Upper lobe of left lung (tissue), 6 donors: ENCODE measurements at regions not wholly inside any gene's neighbourhood (a gene's known extent, or its start where the extent isn't known, plus 50 kb on each side); places are given as distances from the start of the nearest gene placed in this dataset.
A peak's percentile ranks its signal among the peaks of the same experiment; 100 is the strongest.
"Not testable (repeated sequence)": the region's sequence is repeated elsewhere in the genome, so short reads cannot be mapped to it uniquely, and the experiment has no call there.

Source experiments
- ATAC-seq, 2 donors: fragments of 200-7000 bp; cut with Tn5 transposase; one replicate each; pipeline ENCODE4 v1.9.1; 2022; ENCODE audit warnings: mild to moderate bottlenecking in 2 of 2, moderate library complexity in 2 of 2; ENCODE audit not compliant: low FRiP score in 2 of 2
- DNase-seq, 2 donors: peaks; one replicate each; pipeline ENCODE4 v3.0.0-alpha.2; 2019 to 2020
- H3K27ac ChIP-seq, 4 donors: fragments of 200-600 bp; sonication (generic); one replicate each; pipeline ENCODE4 v1.5.1; 2016 to 2019
- H3K27me3 ChIP-seq, 4 donors: fragments of 200-600 bp; sonication (generic); one replicate each; pipeline ENCODE4 v1.5.1; 2017 to 2019
- H3K36me3 ChIP-seq, 4 donors: fragments of 200-600 bp; sonication (generic); one replicate each; pipeline ENCODE4 v1.5.1; 2016 to 2019
- H3K4me1 ChIP-seq, 4 donors: fragments of 200-600 bp; sonication (generic); one replicate each; pipeline ENCODE4 v1.5.1; 2018 to 2019
- H3K4me3 ChIP-seq, 4 donors: fragments of 200-600 bp; sonication (generic); one replicate each; pipeline ENCODE4 v1.5.1; 2017 to 2019; ENCODE audit warnings: mild to moderate bottlenecking in 2 of 4, moderate library complexity in 1 of 4
- H3K9me3 ChIP-seq, 4 donors: fragments of 200-600 bp; sonication (generic); one replicate each; pipeline ENCODE4 v1.5.1; 2018 to 2019
- EP300 ChIP-seq, 4 donors: sonication (generic); formaldehyde crosslinking; IDR thresholded peaks; one replicate each; pipeline ENCODE4 v1.5.1; 2017; ENCODE audit warnings: antibody characterized with exemption in 4 of 4, control low read depth in 2 of 4
- POLR2A ChIP-seq, 4 donors: fragments of 450-650 bp; IDR thresholded peaks; one replicate each; pipeline ENCODE4 v1.5.1; 2016 to 2017; ENCODE audit warnings: antibody characterized with exemption in 4 of 4, mild to moderate bottlenecking in 2 of 4
- POLR2AphosphoS5 ChIP-seq, 2 donors: sonication (generic); formaldehyde crosslinking; IDR thresholded peaks; one replicate each; pipeline ENCODE4 v1.5.1; 2017; ENCODE audit warnings: antibody characterized with exemption in 2 of 2
- WGBS, 2 donors: methylation state at CpG; one replicate each; pipeline ENCODE4 v1.1.5; 2017 to 2018; 5-methylcytosine and 5-hydroxymethylcytosine counted together
- TF ChIP-seq, protein P1 (sequence below), 6 experiments: fragments of 450-650 bp in 4 of 6; fragments of 200-600 bp in 2 of 6; sonication (generic) in 2 of 6; IDR thresholded peaks; one replicate each; pipeline ENCODE4 v1.5.1; 2016 to 2019; ENCODE audit warnings: antibody characterized with exemption in 6 of 6
- donor health status: DM: no; HTN: no; CAD: no; lungs with moderate emphysema.
- donor health status: DM: no; HTN: yes; CAD: no; lungs with severe emphysema.

- H3K27me3 ChIP-seq: no peaks in the 10 kb centered on the region
- peaks cover 7 to 9% (median 7%) of the 10 kb centered on the region in 4 donors for H3K36me3 ChIP-seq
- ATAC-seq (peak in 1 of 2 donors; percentile 70), DNase-seq (peak in 1 of 2 donors; percentile 69)
- TF ChIP-seq POLR2AphosphoS5 (IDR thresholded peaks at IDR 0.05) (no peak), POLR2A (IDR thresholded peaks at IDR 0.05) (no peak)
- TF ChIP-seq, protein P1, sequence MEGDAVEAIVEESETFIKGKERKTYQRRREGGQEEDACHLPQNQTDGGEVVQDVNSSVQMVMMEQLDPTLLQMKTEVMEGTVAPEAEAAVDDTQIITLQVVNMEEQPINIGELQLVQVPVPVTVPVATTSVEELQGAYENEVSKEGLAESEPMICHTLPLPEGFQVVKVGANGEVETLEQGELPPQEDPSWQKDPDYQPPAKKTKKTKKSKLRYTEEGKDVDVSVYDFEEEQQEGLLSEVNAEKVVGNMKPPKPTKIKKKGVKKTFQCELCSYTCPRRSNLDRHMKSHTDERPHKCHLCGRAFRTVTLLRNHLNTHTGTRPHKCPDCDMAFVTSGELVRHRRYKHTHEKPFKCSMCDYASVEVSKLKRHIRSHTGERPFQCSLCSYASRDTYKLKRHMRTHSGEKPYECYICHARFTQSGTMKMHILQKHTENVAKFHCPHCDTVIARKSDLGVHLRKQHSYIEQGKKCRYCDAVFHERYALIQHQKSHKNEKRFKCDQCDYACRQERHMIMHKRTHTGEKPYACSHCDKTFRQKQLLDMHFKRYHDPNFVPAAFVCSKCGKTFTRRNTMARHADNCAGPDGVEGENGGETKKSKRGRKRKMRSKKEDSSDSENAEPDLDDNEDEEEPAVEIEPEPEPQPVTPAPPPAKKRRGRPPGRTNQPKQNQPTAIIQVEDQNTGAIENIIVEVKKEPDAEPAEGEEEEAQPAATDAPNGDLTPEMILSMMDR (IDR thresholded peaks at IDR 0.05): peak; percentile 38 to 70 (median 44)
- peak overlapping the region in 3 of 4 donors; percentile 86 to 93 (median 92) for H3K27ac ChIP-seq
- H3K4me1 ChIP-seq: peaks cover 18 to 37% (median 18%) of the 10 kb centered on the region in 4 donors
- H3K9me3 ChIP-seq: no peaks in the 10 kb centered on the region
- 36 to 42% methylated on average over 17 of the region's 17 CpGs for WGBS, 2 donors
- peak overlapping the region in 3 of 4 donors; percentile 75 to 96 (median 90) for H3K4me3 ChIP-seq
Observed at GRCh38 chr7:149625340-149625946, 127.8 kb upstream of the ZNF746 start.

DNA sequence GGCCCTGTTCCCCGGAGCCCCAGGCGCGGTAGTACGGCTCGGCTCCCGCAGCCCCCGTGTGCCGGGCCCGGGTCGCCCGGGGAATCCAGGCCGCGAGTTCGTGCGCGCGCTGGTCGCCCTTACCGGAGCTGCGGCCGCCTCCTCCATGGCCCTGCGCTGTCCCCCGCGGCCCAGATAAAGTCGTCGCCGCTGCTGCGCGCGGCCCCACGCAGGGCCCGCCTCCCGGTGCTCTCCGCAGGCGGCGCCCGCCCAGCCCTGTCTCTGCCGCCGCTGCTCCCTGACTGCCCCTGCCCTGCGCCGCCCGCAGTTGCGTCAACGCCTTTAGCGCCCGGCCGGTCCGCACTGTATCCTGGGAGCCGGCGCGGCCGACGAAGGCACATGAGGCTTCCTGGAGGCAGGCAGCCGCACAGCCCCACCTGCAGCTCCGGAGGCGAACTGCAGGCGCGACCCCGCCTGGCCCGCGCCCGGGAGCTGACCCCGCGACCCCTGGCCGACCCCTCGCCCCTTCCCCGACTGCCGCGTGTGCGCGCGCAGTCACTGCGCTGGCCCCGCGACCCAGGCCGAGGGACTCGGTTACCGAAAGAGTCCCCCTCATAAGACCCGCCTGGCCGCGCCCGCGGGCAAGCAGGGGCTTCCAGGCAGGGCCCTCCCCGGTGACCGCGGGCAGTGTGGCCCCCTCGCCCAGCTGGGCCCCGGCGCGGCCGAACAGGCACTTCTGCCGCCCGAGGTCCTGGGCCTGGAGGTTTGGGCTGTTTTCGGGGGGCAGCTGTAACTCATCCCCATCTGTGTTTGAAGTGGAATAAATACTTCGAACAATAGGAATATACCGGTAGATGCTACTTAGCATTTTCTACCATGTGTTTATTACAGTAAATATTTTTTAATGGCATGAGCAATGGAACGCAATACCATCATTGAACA lies 127.1 kb upstream of the ZNF746 start:
- H3K27ac ChIP-seq: peak overlapping the region; percentile 83 to 93 (median 89)
- no peaks in the 10 kb centered on the region for H3K27me3 ChIP-seq
- TF ChIP-seq POLR2A (IDR thresholded peaks at IDR 0.05): peak in 3 of 4 donors; percentile 74 to 93 (median 78)
- TF ChIP-seq, protein P1 (IDR thresholded peaks at IDR 0.05): peak; percentile 98 to 100 (median 98)
- peak in 1 of 4 donors; percentile 25 for TF ChIP-seq EP300 (IDR thresholded peaks at IDR 0.05)
- TF ChIP-seq POLR2AphosphoS5 (IDR thresholded peaks at IDR 0.05): peak; percentile 74 to 97
- peaks cover 14 to 16% (median 15%) of the 10 kb centered on the region in 4 donors for H3K36me3 ChIP-seq
- DNase-seq (peak; percentile 97 to 98), ATAC-seq (peak; percentile 97 to 98)
- no peaks in the 10 kb centered on the region for H3K9me3 ChIP-seq
- WGBS, 2 donors: 3 to 9% methylated on average over 3 to 23 of the region's 97 CpGs
- H3K4me1 ChIP-seq: peaks cover 18 to 37% (median 18%) of the 10 kb centered on the region in 4 donors
- peak overlapping the region; percentile 53 to 96 (median 82) for H3K4me3 ChIP-seq

DNA sequence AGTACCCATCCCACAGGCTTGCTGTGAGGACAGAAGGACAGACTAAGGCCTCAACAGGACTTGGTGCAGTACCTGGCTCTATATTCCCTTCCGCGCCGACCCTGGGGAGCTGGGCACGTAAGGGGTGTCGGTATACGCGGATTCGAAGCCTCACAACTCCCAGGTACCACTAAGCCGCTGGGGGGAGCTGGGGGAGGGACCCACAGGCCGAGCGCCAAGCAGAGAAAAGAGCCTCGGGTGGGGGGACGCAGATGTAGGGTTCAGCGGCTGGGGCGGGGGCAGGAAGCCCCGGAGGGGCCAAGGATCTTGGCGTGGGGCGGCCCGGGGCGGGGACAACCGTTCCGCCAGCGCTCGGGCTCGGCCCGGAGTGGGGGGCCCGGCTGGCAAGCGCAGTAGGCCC lies 126.4 kb upstream of the ZNF746 start:
- H3K4me1 ChIP-seq: peaks cover 18 to 37% (median 18%) of the 10 kb centered on the region in 4 donors
- no peaks in the 10 kb centered on the region for H3K27me3 ChIP-seq
- H3K4me3 ChIP-seq: peak overlapping the region; percentile 53 to 96 (median 82)
- TF ChIP-seq POLR2A (IDR thresholded peaks at IDR 0.05) (no peak), POLR2AphosphoS5 (IDR thresholded peaks at IDR 0.05) (no peak), EP300 (IDR thresholded peaks at IDR 0.05) (no peak)
- TF ChIP-seq, protein P1 (IDR thresholded peaks at IDR 0.05): no peak
- H3K9me3 ChIP-seq: no peaks in the 10 kb centered on the region
- DNase-seq (peak in 1 of 2 donors; percentile 43), ATAC-seq (peak; percentile 4 to 36)
- peak overlapping the region; percentile 83 to 93 (median 89) for H3K27ac ChIP-seq
- WGBS, 2 donors: 0 to 7% methylated on average over 3 to 24 of the region's 28 CpGs
- peaks cover 19 to 23% (median 21%) of the 10 kb centered on the region in 4 donors for H3K36me3 ChIP-seq

GRCh38 chr7:149623262-149623997 lies 125.8 kb upstream of the ZNF746 start:
- ATAC-seq, H3K27me3 ChIP-seq, H3K9me3 ChIP-seq: not testable (repeated sequence)
- Histone ChIP-seq H3K4me3 (peak overlapping the region; percentile 53 to 96 (median 82)), H3K27ac (peak overlapping the region; percentile 83 to 93 (median 89)), H3K36me3 (peaks cover 25 to 29% (median 27%) of the 10 kb centered on the region in 4 donors), H3K4me1 (peaks cover 18 to 37% (median 18%) of the 10 kb centered on the region in 4 donors)
- peak in 1 of 2 donors; percentile 36 for DNase-seq
- 24 to 36% methylated on average over 15 to 18 of the region's 19 CpGs for WGBS, 2 donors
